GM11168 (cell line): ENCODE measurements at regions not wholly inside any gene's neighbourhood (a gene's known extent, or its start where the extent isn't known, plus 50 kb on each side); places are given as distances from the start of the nearest gene placed in this dataset.

ENCODE experiments used
- in situ Hi-C: fragments of 300-500 bp; cut with MboI; formaldehyde crosslinking; loops from one replicate; pipeline ENCODE4 v1.12.0; 2022; ENCODE audit warnings: low sequenced_read_pairs; ENCODE audit not compliant: unreplicated experiment

GRCh38 chr16:86961171-86961601 is 356.0 kb downstream of the C16orf95 start:
- in situ Hi-C loops: no loop called here

GRCh38 chr16:86962259-86962658 is 354.9 kb downstream of the C16orf95 start:
- in situ Hi-C loops: no loop called here

DNA sequence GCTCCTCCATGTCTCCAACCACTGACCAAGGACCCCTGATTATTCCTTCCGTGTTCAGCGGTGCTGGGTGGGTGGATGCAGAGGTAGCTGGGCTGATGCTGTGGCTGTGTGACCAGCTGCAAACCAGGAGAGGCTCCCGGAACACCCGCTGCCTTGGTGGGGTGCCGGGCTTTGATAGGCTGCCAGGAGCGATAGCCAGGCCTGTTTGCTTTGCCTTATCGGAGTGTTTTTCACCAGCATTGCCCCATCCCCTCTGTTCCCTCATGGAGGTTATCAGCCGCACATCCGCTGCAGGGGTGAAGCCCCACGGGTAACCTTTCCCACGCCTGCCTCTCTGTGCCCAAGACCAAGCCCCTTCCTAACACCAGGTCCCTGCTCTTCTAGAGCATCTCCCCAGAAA is 354.3 kb downstream of the C16orf95 start:
- in situ Hi-C loops: no loop called here

GRCh38 chr16:86963600-86964575 is 353.3 kb downstream of the C16orf95 start:
- in situ Hi-C loops: no loop called here

- in situ Hi-C loops: no loop called here
Observed at GRCh38 chr16:86964796-86965241, 352.4 kb downstream of the C16orf95 start.

- in situ Hi-C loops: no loop called here
Observed at GRCh38 chr16:86965331-86965730, 351.9 kb downstream of the C16orf95 start.

DNA sequence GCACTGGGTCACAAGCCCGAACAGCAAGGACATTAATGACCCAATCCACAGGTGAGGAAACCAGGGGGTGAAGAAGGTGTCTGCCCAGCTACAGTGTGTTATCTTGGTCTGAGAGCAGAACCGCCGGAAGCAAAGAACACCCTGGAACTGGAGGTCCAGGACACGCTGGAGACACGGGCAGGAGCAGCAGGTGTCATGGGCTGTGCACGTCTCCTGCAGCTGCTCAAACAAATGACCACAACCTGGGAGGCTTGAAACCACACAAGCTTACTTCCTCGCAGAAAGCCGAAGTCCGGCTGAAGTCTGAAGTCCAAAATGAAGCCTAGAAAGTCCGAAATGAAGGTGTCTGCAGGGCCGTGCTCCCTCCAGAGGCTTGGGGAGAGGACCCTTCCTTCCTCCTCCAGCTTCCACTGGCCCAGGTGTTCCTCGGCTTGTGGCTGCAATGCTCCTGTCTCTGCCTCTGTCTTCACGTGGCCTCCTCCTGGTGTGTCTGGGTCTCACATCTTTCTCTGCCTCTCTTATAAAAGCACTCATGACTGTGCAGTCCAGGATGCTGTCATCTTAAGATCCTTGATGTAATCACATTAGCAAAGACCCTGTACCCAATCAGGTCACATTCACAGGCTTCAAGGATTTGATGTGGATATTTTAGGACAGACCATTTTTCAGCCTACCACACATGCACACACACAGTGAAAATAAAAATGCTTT is 351.2 kb downstream of the C16orf95 start:
- in situ Hi-C loops: no loop called here

DNA sequence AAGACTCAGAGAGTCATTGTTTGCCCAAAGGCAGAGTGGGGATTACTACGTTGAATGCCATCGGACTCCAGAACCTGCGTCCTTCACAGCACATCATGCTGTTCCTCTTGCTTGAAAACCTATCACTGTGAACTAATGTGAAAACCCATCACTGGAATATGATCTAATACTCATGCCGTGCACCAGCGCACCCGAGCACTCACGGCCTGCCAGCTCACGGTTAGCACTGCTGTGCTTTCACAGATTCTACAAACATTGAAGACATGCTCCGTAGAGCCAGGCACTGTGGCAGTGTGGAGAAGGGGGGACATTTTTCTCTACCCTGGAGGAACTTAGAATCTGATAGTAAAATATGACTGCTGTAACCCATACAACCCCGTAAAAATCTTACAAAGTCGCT is 350.4 kb downstream of the C16orf95 start:
- in situ Hi-C loops: no loop called here

- in situ Hi-C loops: no loop called here
Observed at GRCh38 chr16:86968866-86969265, 348.3 kb downstream of the C16orf95 start.

DNA sequence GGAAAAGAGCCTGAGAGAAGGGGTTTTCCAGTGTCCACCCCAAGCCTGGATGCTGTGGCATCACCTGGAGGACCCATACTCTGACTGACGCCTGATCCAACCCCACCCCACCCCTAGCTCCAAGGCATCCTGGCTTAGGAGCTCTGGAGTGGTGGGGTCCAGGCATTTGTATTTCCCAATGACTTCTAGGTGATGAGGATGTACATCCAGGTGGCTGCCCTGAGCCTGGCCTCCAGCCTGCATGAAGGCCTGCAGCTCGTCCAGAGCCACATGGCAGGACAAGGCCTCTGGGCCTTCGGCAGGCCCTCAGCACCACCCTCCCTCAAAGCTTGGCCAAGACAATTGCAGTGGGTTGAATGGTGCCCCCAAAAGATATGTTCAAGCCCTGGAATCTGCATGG is 347.5 kb downstream of the C16orf95 start:
- in situ Hi-C loops: no loop called here

DNA sequence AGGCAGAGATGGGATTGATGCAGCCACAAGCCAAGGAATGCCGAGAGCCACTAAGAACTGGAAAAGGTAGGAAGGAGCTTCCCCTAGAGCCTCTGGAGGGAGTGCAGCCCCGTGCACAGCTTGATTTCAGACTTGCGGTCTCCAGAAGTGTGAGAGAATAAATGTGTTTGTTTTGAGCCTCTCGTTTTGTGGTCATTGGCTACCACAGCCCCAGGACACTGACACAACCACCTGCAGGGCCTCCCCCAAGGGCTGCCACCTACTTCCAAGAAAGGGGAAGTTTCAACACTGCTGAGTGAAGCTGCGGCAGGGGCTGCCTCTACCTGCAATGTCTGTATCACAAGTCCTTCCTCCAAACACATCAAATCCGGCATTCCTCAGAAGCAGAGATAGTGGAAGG is 346.9 kb downstream of the C16orf95 start:
- in situ Hi-C loops: no loop called here

DNA sequence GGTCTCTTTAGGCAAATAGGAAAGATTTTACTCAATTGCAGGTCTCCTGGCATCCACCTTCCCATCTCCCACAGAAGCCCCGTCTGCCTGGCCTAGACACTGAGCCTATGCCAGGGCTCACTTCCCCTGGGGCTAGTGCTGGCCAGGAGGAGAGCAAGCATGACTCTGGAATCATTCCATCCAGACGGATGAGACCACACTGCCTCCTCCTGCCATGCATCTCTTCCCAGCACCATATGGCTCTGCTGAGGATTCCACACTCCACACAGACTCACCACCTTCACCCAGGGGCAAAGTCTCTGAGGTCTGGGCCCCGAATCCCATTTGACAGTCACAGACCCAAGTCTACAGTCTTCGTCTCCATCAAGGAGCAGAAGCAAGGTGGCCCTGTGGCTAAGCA is 346.5 kb downstream of the C16orf95 start:
- in situ Hi-C loops: no loop called here

DNA sequence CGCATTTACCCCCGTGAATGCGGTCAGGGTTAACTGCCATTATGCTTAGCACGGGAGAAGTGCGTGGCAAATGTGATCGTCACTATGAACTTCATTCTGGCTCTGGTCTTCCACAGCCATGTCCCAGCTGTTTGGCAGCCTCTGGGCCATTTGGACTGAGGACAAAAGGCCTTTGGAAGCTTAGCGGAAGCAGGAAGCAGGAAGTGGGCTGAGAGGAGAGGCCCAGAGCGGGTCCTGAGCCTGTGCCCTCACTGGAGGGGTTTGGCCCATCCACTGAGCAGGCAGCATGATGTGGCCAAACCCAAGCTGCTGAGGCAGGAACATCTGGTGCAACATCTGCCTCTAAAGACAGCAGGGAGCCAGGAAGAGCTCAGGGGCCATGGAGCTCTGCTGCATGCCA is 345.9 kb downstream of the C16orf95 start:
- in situ Hi-C loops: no loop called here

- in situ Hi-C loops: no loop called here
Observed at GRCh38 chr16:86974120-86974519, 343.1 kb downstream of the C16orf95 start.

DNA sequence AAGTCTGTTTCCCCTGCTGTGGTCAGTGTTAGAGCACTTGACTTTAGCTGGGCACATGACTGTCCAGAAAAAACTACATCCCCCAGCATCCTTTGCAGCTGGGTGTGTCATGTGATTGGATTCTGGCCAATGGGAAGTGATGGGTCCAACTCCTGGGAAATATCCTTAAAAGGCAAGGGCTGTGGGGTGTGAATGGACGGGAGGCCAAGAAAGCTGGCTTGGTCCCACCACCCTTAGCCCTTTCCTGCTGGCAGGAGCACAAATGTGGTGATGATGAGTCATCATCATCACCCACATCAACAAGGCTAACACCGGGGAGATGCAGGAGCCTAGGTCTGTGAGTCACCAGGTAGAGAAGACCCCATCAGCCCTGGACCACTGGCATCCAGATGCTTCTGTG is 341.7 kb downstream of the C16orf95 start:
- in situ Hi-C loops: no loop called here

- in situ Hi-C loops: no loop called here
Observed at GRCh38 chr16:86977076-86977676, 340.0 kb downstream of the C16orf95 start.

DNA sequence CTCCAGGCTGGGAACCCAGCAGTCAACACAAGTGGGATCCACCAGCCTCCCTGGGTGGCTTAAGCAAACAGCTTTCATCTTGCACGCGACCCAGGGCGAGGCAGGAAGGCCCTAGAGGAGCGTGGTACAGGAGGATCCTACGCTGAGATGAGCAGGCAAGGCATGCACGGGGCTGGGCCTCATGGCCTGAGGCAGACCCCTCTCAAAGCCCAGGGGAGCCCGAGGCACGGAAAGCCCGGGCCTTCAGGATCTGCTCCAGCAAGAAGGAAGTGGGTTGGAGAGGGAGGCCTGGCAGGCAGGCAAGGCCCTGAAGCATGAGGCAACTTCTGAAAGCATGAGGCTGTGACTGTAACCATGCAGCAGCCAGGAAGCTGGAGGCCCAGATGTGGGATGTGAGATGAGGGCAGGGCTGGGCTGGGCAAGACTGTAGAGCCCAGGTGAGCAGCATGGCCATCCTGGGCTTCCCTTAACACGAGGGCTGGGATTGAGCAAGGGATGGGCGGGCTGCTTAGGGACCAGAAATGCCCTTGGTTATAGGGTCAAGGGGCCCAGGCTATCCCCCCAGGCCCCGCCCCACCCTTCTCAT is 338.7 kb downstream of the C16orf95 start:
- in situ Hi-C loops: no loop called here

- in situ Hi-C loops: no loop called here
Observed at GRCh38 chr16:86979061-86979460, 338.1 kb downstream of the C16orf95 start.

- in situ Hi-C loops: no loop called here
Observed at GRCh38 chr16:86979984-86980553, 337.1 kb downstream of the C16orf95 start.

DNA sequence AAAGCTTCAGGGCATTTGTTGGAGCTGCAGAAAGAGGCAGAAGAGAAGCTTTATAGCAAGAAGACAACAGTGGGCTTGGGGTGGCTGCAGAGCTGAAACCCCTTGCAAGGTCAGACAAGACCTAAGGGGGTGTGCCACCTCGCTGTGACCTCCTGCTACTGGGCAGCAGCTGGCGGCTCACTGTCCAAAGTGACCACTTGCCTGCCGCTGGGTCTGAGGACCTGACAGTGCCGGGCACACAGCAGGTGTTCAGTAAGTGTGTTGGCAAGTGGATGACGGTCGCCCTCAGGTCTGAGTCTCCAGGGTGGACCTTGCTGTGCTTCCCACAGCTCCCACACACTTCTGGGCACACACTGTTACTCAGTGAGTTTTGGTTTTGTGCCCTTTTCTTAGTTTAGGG is 336.5 kb downstream of the C16orf95 start:
- in situ Hi-C loops: no loop called here

DNA sequence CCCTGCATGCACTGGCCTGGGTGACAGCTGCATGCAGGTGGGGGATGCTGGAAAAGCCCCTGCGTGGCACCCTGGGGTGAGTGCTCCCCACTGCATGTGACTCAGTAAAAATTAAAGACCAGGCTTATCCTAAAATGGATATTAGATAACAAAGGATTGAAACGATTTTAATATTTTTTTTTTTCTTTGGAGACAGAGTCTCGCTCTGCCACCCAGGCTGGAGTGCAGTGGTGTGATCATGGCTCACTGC is 334.9 kb downstream of the C16orf95 start:
- in situ Hi-C loops: no loop called here
